Stimulated activated CD4-positive, alpha-beta T cell treated with anti-CD3 and anti-CD28 coated beads, Interleukin-15, amount 100 ng/mL, for 1 hour (primary cell): ENCODE measurements at regions not wholly inside any gene's neighbourhood (a gene's known extent, or its start where the extent isn't known, plus 50 kb on each side); places are given as distances from the start of the nearest gene placed in this dataset.
"Not testable (repeated sequence)": the region's sequence is repeated elsewhere in the genome, so short reads cannot be mapped to it uniquely, and the experiment has no call there.

Experiments used
- DNase-seq, 2 donors: peaks; one replicate each; pipeline ENCODE4 v3.0.0-alpha.2; 2020; ENCODE audit warnings: low read depth in 1 of 2, low spot score in 1 of 2

DNA sequence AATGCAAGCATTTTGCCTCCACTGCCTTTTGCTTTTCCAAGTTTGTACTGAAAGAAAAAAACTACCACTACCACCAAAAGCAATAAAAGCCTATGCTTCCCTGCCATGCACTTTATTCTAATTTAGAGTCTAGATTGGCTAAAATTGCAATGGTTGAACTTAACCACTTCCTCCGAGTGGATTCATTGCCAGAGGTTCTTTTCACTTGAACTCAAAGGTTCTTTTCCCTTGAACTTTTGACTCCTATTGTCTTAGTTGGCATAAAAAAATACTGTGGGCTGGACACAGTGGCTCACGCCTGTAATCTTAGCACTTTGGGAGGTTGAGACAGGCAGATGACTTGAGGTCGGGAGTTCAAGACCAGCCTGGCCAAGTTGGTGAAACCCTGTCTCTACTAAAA is 319.8 kb upstream of the GOT2 start:
- DNase-seq: no peak

DNA sequence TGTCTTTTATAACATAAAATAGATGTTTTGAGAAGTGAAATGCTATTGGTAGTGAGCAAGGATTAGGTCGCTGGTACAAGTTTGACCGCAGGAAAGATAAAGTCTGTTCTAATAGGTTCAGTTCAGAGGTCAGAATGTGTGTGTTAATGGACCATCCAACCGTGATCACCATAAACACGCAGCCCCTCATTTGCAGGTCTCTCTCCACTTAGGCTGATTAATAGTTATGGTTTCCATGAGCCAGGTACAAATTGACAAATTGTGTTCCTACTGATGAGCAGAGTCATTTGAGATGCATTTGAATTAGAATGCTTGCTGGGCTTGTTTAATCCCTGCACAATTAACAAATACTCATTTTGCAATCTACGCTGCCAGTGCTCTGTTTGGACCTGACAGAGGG is 318.1 kb upstream of the GOT2 start:
- DNase-seq: no peak

DNA sequence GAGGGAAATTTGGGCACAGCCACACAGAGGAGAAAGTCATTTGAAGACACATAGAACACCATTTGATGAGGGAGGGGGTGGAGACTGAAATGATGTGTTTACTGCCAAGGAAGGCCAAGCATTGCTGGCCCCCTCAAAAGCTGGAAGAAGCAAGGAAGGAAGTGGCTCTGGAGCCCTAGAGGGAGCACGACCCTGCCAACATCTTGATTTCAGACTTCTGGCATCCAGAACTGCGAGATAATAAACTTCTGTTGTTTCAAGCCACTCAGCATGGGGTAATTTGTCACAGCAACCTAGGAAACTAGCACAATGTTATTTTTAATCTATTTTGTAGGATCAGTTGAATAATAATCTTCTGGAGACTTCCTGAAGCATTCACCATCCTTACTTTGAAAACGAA is 314.8 kb upstream of the GOT2 start:
- no peak for DNase-seq

DNA sequence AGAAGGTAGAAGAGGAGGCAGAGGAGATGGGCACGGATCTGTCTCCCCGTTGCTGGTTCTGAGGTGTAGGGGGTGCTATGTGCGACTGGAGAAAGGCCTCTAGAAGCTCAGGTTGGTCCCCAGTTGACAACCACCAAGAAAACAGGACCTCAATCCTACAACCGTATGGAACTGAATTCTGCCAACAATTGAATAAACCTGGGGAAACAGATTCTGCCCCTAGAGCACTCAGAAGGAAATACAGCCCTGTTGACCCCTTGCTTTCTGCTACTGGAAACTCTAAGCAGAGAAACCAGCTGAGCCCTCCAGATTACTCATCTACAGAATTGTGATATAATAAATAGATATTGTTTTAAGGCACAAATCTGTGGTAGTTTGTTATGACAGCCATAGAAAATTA is 313.0 kb upstream of the GOT2 start:
- DNase-seq: no peak

DNA sequence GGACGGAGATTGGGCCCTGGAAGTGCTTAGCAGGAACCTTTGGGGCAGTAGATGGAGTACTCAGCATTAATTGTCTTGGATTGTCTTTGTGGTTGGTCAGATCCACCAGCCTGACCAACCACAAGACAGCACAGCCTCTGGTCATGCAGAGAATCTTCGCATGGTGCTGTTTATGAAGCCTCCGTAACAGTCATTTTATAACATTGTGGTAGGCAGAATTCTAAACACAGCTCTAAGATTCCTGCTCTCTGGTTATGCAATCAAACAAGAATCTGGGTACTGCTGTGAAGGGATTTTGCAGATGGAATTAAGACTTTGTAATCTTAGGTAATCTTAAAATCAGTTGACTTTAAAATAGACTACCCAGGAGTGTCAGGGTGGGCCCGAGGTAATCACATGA is 312.2 kb upstream of the GOT2 start:
- no peak for DNase-seq

DNA sequence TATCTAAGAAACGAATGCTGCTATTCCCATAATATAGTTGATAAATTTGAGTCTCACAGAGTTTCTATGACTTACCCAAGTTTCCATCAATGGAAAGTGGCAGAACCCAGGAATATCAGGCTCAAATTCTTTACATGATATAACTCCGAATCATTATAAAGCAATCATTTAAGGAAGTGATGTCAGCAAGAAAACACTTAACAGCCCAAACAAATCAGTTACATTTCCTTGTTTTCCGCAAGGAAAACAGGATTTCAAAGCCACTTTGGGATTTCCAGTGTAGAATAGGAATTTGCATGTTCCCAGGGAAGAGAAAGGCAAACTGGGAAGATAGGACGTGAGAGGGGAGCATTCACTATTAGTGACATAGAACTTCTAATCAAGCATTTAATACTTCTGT is 311.4 kb upstream of the GOT2 start:
- DNase-seq: no peak

DNA sequence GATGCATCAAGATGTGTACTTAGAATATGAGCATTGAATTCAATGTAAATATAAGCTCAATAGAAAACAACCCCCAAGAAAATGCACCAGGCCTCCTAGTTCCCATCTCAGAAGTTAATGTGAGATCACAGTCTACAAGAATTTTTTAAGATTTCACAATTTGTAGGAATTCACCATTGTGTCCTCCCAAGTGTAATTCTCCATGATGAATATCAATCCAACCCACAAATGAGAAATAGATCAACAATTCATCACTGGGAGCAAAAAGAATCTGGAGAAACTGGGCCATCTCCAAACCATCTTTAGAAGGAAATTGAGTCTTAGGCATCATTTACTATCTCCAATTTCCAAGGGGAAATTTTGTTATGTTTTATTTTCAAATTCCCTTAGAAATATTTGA is 310.5 kb upstream of the GOT2 start:
- no peak for DNase-seq

DNA sequence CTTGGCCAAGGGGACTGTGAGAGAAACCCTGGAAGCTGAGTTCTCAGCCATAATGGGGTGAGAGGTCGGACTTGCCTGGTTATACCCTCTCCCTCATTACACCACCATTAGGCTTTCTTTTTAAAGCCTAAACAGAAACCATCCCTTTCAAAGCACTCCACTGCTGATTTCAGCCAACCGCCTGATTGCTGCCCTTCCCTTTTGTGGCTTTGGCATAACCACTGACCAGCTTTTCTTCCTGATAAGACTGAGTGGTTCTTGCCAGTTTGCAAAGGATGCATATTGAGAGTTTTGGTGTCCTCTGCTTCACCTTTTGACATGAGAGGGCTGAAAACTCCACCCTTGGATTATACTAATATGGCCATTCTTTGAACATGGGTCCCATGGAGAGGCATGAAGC is 308.2 kb upstream of the GOT2 start:
- no peak for DNase-seq

DNA sequence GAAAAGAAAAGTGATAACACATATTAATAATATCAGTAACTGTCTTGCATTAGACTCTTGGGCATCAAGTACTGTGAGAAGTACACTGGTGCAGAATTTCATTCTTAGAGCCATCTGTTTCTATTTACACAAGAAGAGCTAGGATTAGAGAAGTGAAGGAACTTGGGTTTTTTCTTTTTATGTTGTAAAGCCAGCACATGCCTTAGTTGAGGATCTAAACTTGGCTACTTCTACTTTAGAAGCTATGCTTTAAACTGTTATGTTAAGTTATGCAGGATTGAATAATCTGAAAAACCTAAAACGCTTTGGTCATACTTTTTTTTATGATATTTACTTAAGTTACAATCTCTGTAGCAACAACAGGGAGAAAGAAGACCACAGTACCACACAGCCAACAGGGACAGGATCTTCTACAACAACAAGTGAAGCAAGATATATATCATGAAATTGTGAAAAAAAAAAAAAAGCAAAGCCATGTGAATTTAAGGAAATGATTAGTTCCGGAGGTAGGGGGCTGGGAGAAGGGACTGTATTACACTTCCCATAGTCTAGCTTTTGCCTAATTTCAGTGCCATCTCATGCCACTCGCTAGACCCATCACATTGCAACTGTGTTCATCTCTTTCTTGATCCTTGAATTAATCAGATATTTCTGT is 305.1 kb upstream of the GOT2 start:
- DNase-seq: no peak

DNA sequence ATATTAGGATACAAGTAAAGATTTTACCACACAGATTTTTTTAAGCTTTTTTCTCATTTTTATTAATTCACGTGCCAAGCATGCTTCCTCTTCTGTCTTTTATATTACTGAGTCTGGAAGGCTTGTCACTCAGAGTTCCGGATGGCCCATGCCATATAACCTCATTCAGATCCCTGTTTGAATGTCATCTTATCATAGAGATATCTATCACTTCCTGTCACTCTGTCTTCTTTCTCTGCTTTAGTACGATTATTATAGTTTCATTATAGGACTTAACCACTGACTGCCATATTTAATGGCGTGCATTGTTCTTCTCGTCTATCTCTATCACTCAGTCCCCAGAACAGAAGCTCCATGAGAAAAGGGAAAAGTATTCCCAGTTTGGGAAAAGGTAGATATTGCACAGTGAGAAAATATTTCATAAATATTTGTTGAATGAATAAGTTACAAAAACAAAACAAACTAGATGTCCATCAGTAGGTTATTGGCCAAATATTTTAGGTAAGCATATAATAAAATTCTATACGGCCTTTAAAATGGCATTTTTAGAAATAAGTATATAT is 296.9 kb upstream of the GOT2 start:
- no peak for DNase-seq

DNA sequence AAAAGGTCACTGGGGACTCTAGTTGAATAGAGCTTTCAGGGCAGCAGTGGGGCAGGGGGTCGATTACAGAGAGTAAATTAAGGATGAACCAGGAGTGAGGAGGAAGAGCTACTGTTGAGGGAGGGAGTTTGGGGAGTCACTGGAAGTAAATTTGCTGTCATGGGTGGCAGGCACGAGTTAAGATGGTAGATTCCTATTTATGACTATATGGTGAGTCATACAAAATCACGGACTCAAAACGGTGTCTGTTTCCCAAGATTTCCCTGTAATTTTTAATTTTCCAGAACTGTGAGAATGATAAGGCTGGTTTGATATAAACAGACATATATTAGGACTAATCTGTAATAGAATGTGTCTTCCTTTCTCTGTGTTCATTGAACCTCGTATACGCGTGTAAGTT is 287.6 kb upstream of the GOT2 start:
- no peak for DNase-seq

DNA sequence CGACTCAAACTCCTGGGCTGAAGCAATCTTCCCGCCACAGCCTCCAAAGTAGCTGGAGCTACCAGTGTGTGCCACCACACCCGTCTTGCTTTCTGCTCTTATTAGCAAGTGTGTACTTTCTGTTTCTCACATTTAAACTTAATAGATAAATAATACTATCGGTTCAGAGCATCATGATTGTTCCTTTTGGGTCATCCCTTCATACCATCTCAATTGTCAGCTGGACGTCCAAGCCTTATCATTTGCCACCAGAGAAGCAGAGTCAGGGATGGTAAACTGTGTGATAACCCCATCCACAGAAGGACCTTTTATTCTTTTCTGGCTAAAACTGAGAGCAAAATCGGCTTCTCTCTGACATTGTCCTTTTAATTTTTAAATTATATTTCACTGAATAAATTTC is 279.8 kb upstream of the GOT2 start:
- DNase-seq: no peak

DNA sequence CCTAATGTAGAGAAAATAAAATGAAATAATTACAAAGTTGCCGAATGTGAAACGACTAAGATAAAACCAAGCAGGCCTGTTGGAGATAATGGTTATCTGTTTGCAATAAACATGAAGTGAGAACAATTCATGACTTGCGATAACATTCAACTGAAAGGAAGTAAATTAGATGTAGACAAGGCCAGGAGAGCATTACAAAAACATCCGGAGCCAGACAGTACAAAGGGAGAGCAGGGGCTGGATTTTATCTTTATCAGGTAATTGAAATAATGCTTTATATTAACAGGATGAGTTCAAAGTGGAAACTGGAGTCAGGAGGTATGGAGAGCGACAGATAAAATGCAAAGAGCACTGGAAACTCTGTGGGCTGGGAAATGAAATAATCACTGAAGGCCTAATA is 265.6 kb upstream of the GOT2 start:
- DNase-seq: no peak

DNA sequence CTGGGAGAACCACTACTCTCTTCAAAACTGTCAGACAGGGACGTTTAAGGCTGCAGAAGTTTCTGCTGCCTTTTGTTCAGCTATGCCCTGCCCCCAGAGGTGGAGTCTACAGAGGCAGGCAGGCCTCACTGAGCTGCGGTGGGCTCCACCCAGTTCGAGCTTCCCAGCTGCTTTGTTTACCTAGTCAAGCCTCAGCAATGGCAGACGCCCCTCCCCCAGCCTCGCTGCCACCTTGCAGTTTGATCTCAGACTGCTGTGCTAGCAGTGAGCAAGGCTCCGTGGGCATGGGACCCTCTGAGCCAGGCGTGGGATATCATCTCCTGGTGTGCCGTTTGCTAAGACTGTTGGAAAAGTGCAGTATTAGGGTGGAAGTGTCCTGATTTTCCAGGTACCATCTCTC is 258.6 kb upstream of the GOT2 start:
- not testable (repeated sequence) for DNase-seq

DNA sequence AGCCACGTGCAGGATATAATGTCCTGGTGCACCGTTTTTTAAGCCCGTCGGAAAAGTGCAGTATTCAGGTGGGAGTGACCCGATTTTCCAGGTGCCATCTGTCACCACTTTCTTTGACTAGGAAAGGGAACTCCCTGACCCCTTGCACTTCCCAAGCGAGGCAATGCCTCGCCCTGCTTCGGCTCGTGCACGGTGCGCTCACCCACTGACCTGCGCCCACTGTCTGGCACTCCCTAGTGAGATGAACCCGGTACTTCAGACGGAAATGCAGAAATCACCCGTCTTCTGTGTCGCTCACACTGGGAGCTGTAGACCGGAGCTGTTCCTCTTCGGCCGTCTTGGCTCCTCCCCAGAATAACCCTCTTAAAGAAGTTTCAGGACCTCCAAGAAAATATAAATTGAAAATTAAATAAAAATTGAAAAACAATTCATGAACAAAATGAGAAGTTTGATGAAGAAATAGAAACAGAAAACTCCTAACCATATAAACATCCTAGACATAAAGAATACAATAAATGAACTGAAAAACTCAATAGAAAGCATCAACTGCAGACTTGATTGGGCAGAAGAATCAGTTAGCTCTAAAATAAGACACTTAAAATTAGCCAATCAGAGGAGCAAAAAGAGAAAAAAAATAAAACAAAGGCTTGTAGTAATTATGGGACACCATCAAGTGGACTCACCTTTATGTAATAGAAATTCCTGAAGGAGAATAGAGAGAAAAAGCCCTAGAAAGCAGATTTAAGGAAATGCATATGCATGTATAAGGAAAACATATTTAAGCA is 249.3 kb upstream of the GOT2 start:
- DNase-seq: not testable (repeated sequence)

DNA sequence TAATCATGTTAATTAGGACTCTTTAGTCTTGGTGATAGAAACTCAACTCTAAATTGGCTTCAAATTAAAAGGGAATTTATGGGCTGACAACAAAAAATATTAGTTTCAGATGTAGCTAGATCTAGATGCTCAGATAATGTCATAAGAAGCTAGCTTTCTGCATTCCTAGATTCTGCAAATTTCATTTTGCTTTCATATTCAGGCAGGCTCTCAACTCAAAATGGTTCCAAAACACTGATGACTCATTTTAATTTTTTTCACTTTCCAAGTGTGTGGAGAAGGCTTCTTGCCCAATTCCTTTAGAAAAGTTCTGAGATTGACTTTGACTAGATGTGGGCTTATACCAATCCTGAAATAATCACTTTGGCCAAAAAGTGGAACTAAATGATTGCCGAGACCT is 236.7 kb upstream of the GOT2 start:
- no peak for DNase-seq

DNA sequence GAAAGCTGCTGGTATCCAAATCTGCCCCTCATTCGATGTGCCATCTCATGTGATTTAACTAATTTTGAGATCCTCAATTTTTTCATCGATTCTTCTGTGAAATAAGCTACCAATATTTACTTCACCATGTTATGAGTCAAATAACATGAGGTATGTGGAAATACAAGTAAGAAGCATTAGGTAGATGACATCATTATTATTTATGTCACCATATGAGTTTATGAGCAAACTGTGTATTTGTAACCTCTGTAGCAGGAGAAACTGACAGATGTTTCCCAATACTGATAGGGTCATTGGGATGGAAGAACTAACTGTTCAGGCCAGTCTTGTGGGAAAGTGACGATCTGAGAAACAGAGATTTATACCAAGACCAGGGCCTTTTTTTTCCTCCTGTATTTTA is 229.4 kb upstream of the GOT2 start:
- DNase-seq: no peak

DNA sequence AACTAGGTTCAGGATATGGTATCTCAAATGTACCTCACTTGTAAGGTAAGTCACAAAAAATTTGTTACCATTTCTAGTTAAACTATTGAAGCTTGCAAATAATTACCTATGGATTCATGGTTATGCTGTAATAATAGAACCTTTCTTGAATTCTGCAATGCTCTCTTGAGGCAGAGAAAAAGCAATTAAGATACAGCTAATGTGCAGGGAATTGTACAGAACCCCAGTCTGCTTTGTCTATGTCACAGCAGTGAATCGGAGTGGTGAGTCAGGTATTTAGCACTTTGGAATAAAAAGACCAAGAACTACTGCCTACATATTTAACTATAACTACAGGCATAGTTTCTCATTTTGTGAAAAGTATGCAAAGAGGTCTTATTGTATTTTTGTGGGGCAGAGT is 228.7 kb upstream of the GOT2 start:
- DNase-seq: no peak

DNA sequence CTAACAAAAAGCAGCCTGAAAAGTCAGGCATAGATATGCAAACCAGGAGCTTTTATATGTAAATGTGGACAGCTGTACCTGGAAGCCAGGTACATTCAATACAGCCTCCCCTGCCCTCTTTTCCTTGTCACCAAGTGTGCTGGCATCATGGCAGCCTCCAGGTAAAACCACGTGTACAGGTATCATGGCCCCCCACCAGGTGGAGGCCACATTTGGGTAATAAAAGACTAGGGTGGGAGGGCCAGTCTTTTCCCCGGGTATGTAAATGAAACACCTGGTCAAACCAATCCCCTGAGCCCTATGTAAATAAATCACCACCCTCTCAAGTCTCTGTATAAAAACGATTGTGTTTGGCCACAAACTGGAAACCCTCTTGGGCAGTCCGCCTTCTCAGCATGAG is 226.4 kb upstream of the GOT2 start:
- DNase-seq: no peak

DNA sequence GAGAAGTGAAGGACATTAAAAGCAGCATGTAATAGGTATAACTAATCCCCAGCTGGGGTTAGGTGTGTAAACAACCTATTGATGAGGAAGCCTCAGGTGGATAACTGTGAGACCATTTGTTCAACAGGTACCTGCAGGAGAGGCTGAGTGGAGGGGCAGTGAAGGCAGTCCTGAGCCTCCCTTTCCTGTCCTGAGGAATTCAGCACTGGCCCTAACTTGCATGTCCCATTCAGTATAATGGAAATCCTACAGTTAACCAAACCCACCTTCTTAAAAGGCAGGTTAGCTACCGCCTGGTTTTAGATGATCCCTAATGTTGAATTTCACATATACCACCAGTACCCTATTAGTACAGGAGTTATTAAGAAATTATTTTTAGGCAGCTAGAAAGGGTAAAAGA is 225.9 kb upstream of the GOT2 start:
- no peak for DNase-seq

DNA sequence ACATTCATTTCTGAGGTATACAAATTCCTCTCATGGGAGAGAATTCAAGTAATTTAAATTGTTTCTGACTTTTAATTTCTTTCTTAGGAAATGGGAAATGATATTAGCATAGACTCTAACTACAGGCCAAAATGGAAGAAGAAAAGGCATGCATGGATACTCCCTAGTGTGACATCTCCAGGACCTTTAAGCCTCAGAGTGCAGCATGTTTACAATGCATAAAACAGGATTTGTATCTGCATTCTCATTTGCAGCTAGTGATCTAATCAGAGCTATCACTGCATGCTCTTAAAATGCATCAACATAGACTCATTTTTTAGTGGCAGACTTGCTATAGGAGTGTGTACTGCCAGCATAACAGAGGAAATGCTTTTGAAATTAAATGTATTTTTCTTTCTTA is 224.6 kb upstream of the GOT2 start:
- DNase-seq: no peak

DNA sequence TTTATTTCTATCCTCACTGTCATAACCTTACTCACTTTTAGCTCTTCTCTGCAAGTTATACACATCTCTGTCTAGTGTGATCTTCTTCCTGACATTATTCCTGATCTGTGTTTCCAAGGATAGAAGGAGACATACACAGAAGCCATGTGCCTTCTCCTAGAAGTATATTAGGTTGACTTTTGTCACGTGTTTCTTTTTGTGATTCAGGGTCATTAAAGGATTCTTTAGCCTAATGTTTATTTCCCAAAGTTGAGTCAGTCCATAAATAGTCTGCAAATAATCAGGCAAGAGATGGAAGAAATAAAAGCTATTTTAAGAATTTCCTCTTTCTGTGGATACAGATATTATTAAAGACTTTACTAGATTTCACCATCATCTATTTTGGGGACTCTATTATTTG is 214.1 kb upstream of the GOT2 start:
- no peak for DNase-seq

DNA sequence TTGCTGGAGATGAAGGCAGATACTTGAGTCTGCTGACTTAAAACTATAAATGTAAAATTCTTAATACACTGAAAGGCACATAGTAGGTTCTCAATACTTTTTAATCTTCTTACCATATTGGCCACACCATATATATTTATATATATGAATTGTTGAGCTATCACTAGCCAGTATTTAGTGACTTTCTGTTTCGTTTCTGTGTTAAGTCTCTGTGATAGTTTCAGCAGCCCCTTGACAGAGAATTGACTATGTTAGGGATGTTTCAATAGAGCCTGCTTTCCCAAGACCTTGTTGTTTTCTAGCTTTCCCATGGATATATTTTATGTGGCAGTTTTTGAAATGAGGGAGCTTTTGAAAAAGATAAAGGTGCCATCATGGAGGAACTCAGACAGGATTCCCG is 206.5 kb upstream of the GOT2 start:
- DNase-seq: no peak
